Ammon's horn (tissue), 1 donor: ENCODE measurements at regions not wholly inside any gene's neighbourhood (a gene's known extent, or its start where the extent isn't known, plus 50 kb on each side); places are given as distances from the start of the nearest gene placed in this dataset.

Source experiments
- DNase-seq: peaks from one replicate; pipeline ENCODE4 v3.0.0-alpha.2; 2016; ENCODE audit warnings: low spot score

GRCh38 chr15:47949815-47950214 lies 171.0 kb upstream of the SLC24A5 start:
- DNase-seq, result no peak

GRCh38 chr15:47950447-47950846 lies 170.3 kb upstream of the SLC24A5 start:
- DNase-seq, result no peak

GRCh38 chr15:47951781-47952180 lies 169.0 kb upstream of the SLC24A5 start:
- no peak for DNase-seq

- no peak for DNase-seq
Observed at GRCh38 chr15:47954196-47954595, 166.6 kb upstream of the SLC24A5 start.

GRCh38 chr15:47955021-47955420 lies 165.8 kb upstream of the SLC24A5 start:
- no peak for DNase-seq

- no peak for DNase-seq
Observed at GRCh38 chr15:47959617-47960413, 161.0 kb upstream of the SLC24A5 start.

DNA sequence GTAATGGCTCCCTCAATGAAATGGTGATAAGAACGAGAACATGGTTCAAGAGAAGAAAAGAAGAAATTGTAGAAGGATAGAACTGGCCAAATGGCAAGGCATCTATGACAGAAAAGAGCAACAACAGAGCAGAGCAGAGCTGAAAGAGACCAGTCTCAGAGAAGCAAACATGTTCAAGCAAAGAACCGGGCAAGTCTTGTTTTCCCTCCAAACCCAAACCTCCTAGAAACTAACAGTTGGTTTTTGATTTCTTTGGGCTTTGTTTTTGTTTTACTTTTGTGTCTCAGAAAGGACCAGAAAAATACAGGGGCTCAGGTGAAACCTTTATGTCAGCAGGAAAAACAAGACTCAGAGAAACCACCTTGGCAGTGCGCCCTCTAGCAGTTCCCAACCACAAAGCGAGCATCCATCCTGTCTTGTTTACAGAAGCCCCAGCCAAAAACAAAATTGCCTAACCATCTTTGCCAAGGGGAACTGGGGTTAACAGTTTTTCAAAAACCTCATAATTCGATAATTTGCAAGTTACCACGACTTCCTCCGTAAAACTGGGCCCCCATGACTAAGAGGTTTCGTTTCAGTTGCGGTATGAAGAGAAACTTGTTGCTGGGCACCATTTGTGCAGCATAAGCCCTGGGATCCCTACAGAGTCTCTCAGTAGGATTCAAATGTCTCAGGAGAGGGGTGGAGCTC lies 159.2 kb upstream of the SLC24A5 start:
- DNase-seq, result no peak

GRCh38 chr15:47963265-47963664 lies 157.5 kb upstream of the SLC24A5 start:
- DNase-seq, result no peak

DNA sequence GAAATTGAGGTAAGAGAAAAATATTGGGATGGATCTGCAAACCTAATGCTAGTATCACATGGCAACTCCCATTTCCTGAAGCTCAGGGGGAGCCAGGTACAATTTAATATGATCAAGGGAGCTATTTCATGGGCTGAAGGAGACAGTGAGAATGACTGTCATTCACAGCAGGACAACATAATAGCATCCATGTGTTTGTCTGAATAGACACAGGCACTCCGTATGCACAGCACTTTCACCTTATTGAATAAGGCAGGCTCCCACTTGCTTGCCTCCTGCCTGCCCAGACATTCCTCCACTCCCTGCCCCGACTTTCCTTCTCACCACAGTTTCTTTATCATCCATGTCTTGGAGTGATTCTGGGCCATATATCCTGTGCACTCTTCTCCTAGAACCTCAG lies 156.6 kb upstream of the SLC24A5 start:
- no peak for DNase-seq

GRCh38 chr15:47965297-47965696 lies 155.5 kb upstream of the SLC24A5 start:
- no peak for DNase-seq

GRCh38 chr15:47968593-47968992 lies 152.2 kb upstream of the SLC24A5 start:
- no peak for DNase-seq

DNA sequence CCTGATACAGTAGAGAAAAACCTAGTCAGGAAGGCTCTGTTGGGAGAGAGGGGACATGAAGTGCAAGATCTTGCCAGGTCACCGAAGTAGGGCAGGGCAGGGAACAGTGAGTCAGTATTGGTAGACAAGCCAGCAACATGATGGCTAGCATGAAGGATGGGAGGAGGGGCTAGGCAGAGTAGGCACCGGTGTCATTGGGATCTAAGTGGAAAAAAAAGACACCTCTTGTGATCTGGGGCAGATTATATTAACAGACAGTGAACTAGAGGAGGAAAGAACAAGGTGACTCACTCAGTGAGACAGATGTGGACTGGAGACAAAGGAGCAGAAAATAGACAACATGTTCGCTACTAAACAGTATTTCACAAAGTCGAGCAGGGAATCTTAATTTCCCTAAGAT lies 149.2 kb upstream of the SLC24A5 start:
- DNase-seq, result no peak

GRCh38 chr15:47972738-47973137 lies 148.1 kb upstream of the SLC24A5 start:
- DNase-seq, result no peak

DNA sequence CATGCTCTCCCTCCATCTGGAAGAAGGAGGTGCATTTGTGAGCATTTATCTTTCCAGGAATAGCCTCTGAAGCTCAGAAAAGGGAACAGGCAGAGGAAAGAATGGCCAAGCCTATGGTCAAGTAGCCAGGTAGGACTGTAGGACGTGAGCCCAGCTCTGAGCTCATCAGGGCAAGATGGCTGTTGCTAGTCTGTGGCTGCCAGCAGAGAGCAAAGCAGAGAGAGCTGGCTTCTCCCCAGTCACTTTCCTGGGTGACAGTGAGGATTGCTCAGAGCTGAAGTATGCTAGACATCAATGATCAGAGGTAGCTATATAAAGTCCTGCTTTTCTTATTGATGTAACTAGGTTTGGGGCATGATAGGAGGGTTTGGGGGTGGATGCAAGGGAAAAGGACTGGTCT lies 146.1 kb upstream of the SLC24A5 start:
- DNase-seq, result no peak

DNA sequence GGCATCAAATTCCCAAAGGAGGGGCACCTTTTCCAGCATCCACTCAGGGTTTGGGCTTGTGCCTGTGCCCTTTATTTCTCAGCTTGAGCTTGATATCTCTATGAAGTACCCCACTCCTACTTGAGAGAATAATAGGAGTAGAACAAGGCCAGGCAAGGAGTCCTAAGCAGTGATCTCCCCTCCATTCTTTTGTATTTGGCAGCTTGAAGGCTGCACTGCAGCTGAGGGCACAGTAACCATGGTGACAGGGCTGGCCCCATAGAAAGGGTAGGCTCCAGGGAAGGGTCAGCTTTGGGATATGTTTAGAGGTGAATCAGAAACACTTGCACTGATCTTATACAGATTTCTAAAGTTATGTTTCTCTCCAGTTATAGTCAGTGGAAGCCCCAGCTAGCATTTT lies 145.4 kb upstream of the SLC24A5 start:
- DNase-seq, result no peak

DNA sequence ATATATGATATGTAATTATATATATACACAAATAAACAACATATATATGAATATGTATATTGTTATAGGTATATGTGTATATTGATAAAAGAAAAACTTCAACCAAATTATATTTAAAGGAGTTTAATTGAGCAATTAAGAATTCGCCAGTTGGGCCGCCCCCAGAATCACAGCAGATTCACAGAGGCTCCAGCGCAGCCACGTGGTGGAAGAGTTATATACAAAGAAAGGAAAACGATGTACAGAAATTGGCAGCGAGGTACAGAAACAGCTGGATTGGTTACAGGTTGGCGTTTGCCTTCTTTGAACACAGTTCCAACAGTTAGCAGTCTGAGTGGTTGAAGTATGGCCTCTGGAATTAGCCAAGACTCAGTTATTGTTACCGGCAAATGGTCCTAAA lies 137.3 kb upstream of the SLC24A5 start:
- no peak for DNase-seq

DNA sequence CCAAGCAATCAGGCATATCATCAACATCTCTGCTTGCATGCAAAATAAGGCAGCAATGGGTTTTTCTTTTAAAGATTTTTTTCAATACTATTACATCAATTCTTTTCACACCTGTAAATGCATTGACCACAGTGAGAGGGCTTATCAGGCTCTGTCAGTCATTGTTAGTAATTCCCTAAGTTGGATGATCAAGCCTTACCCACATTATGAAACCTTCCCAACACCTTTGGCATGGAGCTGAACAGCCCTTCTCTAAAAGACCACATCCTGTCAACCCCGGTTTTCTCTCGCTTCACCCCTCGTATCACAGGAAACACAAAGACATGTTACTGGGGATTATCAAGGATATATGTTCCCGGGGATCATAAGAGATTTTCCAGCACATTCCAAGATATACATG lies 135.2 kb upstream of the SLC24A5 start:
- DNase-seq, result no peak

DNA sequence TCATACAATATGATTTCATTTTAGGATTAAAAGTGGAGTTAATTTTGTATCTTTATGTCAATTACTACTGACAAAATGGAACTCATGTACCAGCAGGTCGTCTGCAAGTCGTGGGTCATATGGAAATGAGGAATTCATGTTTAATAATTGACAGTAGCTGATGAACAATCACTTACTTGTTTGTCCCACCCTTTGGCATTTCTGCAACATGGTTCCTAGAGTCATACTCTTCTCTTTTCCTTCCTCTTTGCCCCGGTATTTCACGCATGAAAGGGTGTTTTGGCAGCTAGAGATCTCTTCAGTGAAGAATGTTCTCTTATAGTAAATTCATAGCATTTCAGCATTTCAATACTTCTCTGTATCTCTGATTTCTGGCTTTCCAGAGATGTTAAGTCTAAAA lies 133.3 kb upstream of the SLC24A5 start:
- no peak for DNase-seq

GRCh38 chr15:47987908-47988532 lies 132.8 kb upstream of the SLC24A5 start:
- DNase-seq, result peak; percentile 89

GRCh38 chr15:47988564-47988963 lies 132.2 kb upstream of the SLC24A5 start:
- no peak for DNase-seq

DNA sequence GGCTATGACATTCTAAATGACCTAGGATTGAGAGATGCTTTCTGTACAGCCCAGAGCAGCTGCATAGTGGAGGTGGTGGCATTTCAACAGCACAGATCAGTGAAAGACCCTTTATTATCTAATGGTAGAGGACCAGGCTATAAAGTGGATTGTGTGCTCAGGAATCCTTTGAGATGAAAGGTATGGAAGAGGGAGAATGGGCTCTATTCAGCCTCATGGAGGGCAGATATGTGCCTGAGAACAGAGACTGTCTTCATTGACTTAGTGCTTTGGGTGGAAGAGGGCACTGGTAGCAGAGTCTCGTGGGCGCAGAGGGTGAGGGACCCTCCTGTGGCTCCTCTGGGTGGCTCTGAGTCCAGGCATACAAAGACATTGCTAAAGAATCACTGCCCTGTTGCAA lies 130.0 kb upstream of the SLC24A5 start:
- DNase-seq, result no peak

DNA sequence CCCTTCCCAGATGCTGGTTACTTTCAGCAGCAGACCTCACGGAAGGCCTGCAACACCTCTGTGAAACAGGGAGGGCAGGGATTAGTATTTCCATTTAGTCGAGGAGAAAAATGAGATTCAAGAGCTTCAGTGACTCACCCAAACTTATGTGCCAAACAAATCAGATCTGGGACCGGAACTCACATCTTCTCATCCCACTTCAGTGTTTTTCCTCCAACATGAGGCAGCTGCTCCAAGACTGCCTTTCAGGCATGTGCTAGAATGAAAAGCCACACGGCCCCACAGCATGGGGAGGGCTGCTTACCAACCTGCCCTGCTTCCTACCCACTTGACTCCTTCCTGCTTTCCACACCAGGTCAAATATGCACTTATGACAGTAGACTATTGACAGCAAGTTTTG lies 129.4 kb upstream of the SLC24A5 start:
- no peak for DNase-seq

DNA sequence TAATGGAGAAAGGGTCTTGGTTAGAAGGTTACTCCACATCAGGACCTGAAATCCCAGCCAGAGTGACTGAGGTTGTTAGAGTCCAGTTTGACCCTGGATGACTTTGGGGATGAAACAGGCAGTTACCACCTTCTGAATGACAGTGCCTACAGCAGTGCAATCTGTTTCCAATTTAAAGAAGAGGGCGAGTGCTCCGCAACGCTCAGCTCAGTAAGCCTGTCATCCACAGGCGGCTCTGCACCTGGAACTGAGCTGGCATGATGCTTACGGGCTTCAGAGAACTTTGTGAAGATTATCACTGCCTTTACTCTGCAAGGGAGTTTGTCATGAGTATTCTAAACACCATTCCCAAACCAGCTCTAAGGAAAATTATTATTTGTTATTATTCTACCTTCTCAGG lies 127.7 kb upstream of the SLC24A5 start:
- DNase-seq, result no peak
